Body of pancreas (tissue), 4 donors: ENCODE measurements at regions not wholly inside any gene's neighbourhood (a gene's known extent, or its start where the extent isn't known, plus 50 kb on each side); places are given as distances from the start of the nearest gene placed in this dataset.

Experiments used
- POLR2A ChIP-seq, 3 donors: fragments of 450-650 bp; IDR thresholded peaks; one replicate each; pipeline ENCODE4 v1.6.1; 2016; ENCODE audit warnings: antibody characterized with exemption in 3 of 3, mild to moderate bottlenecking in 2 of 3
- TF ChIP-seq, protein P1 (sequence below), 7 experiments: fragments of 450-650 bp in 4 of 7; fragments of 200-600 bp in 3 of 7; sonication (generic) in 3 of 7; IDR thresholded peaks; one replicate each; pipeline ENCODE4 v1.5.1; 2016 to 2019; ENCODE audit warnings: antibody characterized with exemption in 7 of 7

DNA sequence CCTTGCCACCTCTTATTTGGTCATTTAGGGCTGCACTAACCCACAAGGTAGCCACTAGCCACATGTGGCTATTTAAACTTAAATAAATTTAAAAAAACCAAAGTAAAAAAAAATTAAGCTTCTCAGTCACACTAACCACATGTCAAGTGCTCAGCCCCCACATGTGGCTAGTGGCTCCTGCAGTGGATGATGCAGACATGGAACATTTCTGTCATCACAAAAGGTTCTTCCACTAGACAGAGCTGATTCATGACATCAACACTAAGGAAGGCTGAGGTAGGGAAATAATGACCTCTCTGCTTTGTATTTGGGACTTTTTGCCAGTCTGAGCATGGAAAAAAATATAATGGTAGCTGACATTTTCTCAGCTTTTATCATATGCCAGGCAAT is 173.0 kb upstream of the FERMT1 start:
- TF ChIP-seq, protein P1, sequence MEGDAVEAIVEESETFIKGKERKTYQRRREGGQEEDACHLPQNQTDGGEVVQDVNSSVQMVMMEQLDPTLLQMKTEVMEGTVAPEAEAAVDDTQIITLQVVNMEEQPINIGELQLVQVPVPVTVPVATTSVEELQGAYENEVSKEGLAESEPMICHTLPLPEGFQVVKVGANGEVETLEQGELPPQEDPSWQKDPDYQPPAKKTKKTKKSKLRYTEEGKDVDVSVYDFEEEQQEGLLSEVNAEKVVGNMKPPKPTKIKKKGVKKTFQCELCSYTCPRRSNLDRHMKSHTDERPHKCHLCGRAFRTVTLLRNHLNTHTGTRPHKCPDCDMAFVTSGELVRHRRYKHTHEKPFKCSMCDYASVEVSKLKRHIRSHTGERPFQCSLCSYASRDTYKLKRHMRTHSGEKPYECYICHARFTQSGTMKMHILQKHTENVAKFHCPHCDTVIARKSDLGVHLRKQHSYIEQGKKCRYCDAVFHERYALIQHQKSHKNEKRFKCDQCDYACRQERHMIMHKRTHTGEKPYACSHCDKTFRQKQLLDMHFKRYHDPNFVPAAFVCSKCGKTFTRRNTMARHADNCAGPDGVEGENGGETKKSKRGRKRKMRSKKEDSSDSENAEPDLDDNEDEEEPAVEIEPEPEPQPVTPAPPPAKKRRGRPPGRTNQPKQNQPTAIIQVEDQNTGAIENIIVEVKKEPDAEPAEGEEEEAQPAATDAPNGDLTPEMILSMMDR (IDR thresholded peaks at IDR 0.05) = no peak
- TF ChIP-seq POLR2A (IDR thresholded peaks at IDR 0.05) = no peak
